Cardiac muscle cell (in vitro differentiated cells and primary cell): ENCODE measurements at regions not wholly inside any gene's neighbourhood (a gene's known extent, or its start where the extent isn't known, plus 50 kb on each side); places are given as distances from the start of the nearest gene placed in this dataset.
A peak's percentile ranks its signal among the peaks of the same experiment; 100 is the strongest.

Source experiments
- DNase-seq, 2 donors: peaks; one replicate each; pipeline versions ENCODE4 v3.0.0 to v3.0.0-alpha.2; 2010 to 2017; ENCODE audit warnings: low read depth in 1 of 2, low spot score in 1 of 2
- H3K27ac ChIP-seq: fragments of 200-600 bp; sonication (generic); 2 replicates; pipeline ENCODE4 v1.5.1; 2016
- H3K27me3 ChIP-seq: fragments of 200-600 bp; sonication (generic); 2 replicates; pipeline ENCODE4 v1.6.0; 2016; ENCODE audit warnings: control low read depth
- H3K36me3 ChIP-seq: fragments of 200-600 bp; sonication (generic); 2 replicates; pipeline ENCODE4 v1.5.1; 2016; ENCODE audit warnings: control low read depth
- H3K4me1 ChIP-seq: fragments of 200-600 bp; sonication (generic); 2 replicates; pipeline ENCODE4 v1.8.1; 2017; ENCODE audit warnings: low read depth, mild to moderate bottlenecking, mixed run types
- H3K4me3 ChIP-seq: fragments of 200-600 bp; sonication (generic); 2 replicates; pipeline ENCODE4 v1.5.1; 2016; ENCODE audit warnings: mild to moderate bottlenecking
- H3K9me3 ChIP-seq: fragments of 200-600 bp; sonication (generic); 2 replicates; pipeline ENCODE4 v1.5.1; 2017; ENCODE audit warnings: low read depth, mild to moderate bottlenecking, control low read depth
- CTCF ChIP-seq: IDR thresholded peaks from 2 replicates; pipeline ENCODE4 v1.5.1; 2012; ENCODE audit warnings: low read depth, mild to moderate bottlenecking, low read length

- Histone ChIP-seq H3K9me3 (no peaks in the 10 kb centered on the region), H3K27me3 (no peaks in the 10 kb centered on the region), H3K36me3 (no peaks in the 10 kb centered on the region), H3K4me1 (no peaks in the 10 kb centered on the region), H3K27ac (no peak overlapping the region), H3K4me3 (no peak overlapping the region)
- DNase-seq = no peak
- TF ChIP-seq CTCF = no peak
These were observed 223.4 kb downstream of the PLK2 start for GRCh38 chr5:58236498-58236897.

- Histone ChIP-seq H3K4me3 (no peak overlapping the region), H3K36me3 (no peaks in the 10 kb centered on the region), H3K27me3 (no peaks in the 10 kb centered on the region), H3K4me1 (no peaks in the 10 kb centered on the region), H3K27ac (no peak overlapping the region), H3K9me3 (no peaks in the 10 kb centered on the region)
- peak in 1 of 2 donors; percentile 82 for DNase-seq
- no peak for TF ChIP-seq CTCF
These were observed 224.6 kb downstream of the PLK2 start for GRCh38 chr5:58235299-58235698.

GRCh38 chr5:58232130-58232529 is 227.8 kb downstream of the PLK2 start:
- DNase-seq = no peak
- no peak overlapping the region for H3K27ac ChIP-seq
- no peaks in the 10 kb centered on the region for H3K4me1 ChIP-seq
- no peak for TF ChIP-seq CTCF
- no peak overlapping the region for H3K4me3 ChIP-seq
- no peaks in the 10 kb centered on the region for H3K36me3 ChIP-seq
- H3K27me3 ChIP-seq = no peaks in the 10 kb centered on the region
- H3K9me3 ChIP-seq = no peaks in the 10 kb centered on the region

- Histone ChIP-seq H3K27me3 (no peaks in the 10 kb centered on the region), H3K36me3 (no peaks in the 10 kb centered on the region), H3K4me3 (no peak overlapping the region), H3K27ac (no peak overlapping the region), H3K9me3 (no peaks in the 10 kb centered on the region), H3K4me1 (no peaks in the 10 kb centered on the region)
- no peak for DNase-seq
- TF ChIP-seq CTCF = no peak
These were observed 228.8 kb downstream of the PLK2 start for GRCh38 chr5:58231041-58231440.

GRCh38 chr5:58228896-58229295 is 231.0 kb downstream of the PLK2 start:
- H3K36me3 ChIP-seq = no peaks in the 10 kb centered on the region
- no peaks in the 10 kb centered on the region for H3K4me1 ChIP-seq
- H3K4me3 ChIP-seq = no peak overlapping the region
- TF ChIP-seq CTCF = no peak
- H3K27ac ChIP-seq = no peak overlapping the region
- DNase-seq = no peak
- no peaks in the 10 kb centered on the region for H3K9me3 ChIP-seq
- H3K27me3 ChIP-seq = no peaks in the 10 kb centered on the region

GRCh38 chr5:58227858-58228257 is 232.0 kb downstream of the PLK2 start:
- DNase-seq = no peak
- H3K9me3 ChIP-seq = no peaks in the 10 kb centered on the region

More at GRCh38 chr5:58227858-58228257, 232.0 kb downstream of the PLK2 start:
- Histone ChIP-seq H3K27me3 (no peaks in the 10 kb centered on the region), H3K4me3 (no peak overlapping the region), H3K36me3 (no peaks in the 10 kb centered on the region), H3K4me1 (no peaks in the 10 kb centered on the region), H3K27ac (no peak overlapping the region)
- TF ChIP-seq CTCF = no peak
